Stomach (tissue), 4 donors: ENCODE measurements at regions not wholly inside any gene's neighbourhood (a gene's known extent, or its start where the extent isn't known, plus 50 kb on each side); places are given as distances from the start of the nearest gene placed in this dataset.

Source experiments
- EP300 ChIP-seq: sonication (generic); formaldehyde crosslinking; IDR thresholded peaks from one replicate; pipeline ENCODE4 v1.6.1; 2017; ENCODE audit warnings: antibody characterized with exemption
- POLR2A ChIP-seq, 4 donors: fragments of 450-650 bp; IDR thresholded peaks; one replicate each; pipeline ENCODE4 v1.6.1; 2016; ENCODE audit warnings: antibody characterized with exemption in 4 of 4, control low read depth in 2 of 4, mild to moderate bottlenecking in 1 of 4, moderate library complexity in 1 of 4
- POLR2AphosphoS5 ChIP-seq, 3 donors: sonication (generic); formaldehyde crosslinking; IDR thresholded peaks; one replicate each; pipeline ENCODE4 v1.6.1; 2016; ENCODE audit warnings: antibody characterized with exemption in 3 of 3
- TF ChIP-seq, protein P1 (sequence below), 7 experiments: fragments of 450-650 bp in 4 of 7; fragments of 200-600 bp in 3 of 7; sonication (generic) in 3 of 7; IDR thresholded peaks; one replicate each; pipeline ENCODE4 v1.5.1; 2016 to 2019; ENCODE audit warnings: antibody characterized with exemption in 7 of 7, control low read depth in 2 of 7, mild to moderate bottlenecking in 1 of 7

DNA sequence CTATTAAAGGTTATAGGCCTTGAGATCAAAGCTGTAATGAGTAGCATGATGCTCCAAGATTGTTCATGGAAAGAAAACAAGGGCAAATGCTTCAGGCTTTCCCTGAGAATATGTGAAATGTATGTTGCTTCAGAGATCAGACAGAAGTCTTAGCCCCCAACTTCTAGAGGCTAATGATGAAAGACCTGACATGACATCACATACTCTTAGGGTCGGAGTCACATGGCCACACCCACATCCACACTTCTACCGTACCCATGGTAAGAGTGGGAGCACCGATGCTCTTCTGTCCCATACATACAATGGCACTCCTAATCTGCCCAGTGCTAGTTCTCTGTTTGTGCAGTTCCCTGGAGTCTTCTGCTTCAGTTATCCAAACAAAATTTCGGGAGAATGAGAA lies 111.9 kb upstream of the ACSL4 start:
- TF ChIP-seq, protein P1, sequence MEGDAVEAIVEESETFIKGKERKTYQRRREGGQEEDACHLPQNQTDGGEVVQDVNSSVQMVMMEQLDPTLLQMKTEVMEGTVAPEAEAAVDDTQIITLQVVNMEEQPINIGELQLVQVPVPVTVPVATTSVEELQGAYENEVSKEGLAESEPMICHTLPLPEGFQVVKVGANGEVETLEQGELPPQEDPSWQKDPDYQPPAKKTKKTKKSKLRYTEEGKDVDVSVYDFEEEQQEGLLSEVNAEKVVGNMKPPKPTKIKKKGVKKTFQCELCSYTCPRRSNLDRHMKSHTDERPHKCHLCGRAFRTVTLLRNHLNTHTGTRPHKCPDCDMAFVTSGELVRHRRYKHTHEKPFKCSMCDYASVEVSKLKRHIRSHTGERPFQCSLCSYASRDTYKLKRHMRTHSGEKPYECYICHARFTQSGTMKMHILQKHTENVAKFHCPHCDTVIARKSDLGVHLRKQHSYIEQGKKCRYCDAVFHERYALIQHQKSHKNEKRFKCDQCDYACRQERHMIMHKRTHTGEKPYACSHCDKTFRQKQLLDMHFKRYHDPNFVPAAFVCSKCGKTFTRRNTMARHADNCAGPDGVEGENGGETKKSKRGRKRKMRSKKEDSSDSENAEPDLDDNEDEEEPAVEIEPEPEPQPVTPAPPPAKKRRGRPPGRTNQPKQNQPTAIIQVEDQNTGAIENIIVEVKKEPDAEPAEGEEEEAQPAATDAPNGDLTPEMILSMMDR (IDR thresholded peaks at IDR 0.05): no peak
- TF ChIP-seq POLR2A (IDR thresholded peaks at IDR 0.05): no peak
- TF ChIP-seq POLR2AphosphoS5 (IDR thresholded peaks at IDR 0.05): no peak
- TF ChIP-seq EP300: no peak
